A172 (cell line): ENCODE measurements at regions not wholly inside any gene's neighbourhood (a gene's known extent, or its start where the extent isn't known, plus 50 kb on each side); places are given as distances from the start of the nearest gene placed in this dataset.

ENCODE experiments used
- DNase-seq: peaks from one replicate; pipeline ENCODE4 v3.0.0-alpha.2; 2015; ENCODE audit warnings: low spot score

- no peak for DNase-seq
Observed at GRCh38 chr10:6342096-6342685, 139.5 kb downstream of the PFKFB3 start.

- no peak for DNase-seq
Observed at GRCh38 chr10:6343305-6344010, 140.7 kb downstream of the PFKFB3 start.

- no peak for DNase-seq
Observed at GRCh38 chr10:6345404-6345803, 142.7 kb downstream of the PFKFB3 start.

- DNase-seq, result peak; percentile 64
Observed at GRCh38 chr10:6346631-6347030, 143.9 kb downstream of the PFKFB3 start.

GRCh38 chr10:6347391-6347951, 144.7 kb downstream of the PFKFB3 start:
- DNase-seq, result peak; percentile 20

GRCh38 chr10:6348096-6348874, 145.6 kb downstream of the PFKFB3 start:
- peak; percentile 28 for DNase-seq

- no peak for DNase-seq
Observed at GRCh38 chr10:6349846-6350535, 147.3 kb downstream of the PFKFB3 start.

- no peak for DNase-seq
Observed at GRCh38 chr10:6350609-6351008, 147.9 kb downstream of the PFKFB3 start.

- DNase-seq, result no peak
Observed at GRCh38 chr10:6351495-6351894, 148.8 kb downstream of the PFKFB3 start.

GRCh38 chr10:6353526-6353925, 150.8 kb downstream of the PFKFB3 start:
- DNase-seq, result no peak

- DNase-seq, result no peak
Observed at GRCh38 chr10:6354168-6354772, 151.5 kb downstream of the PFKFB3 start.

GRCh38 chr10:6356280-6356793, 153.6 kb downstream of the PFKFB3 start:
- no peak for DNase-seq

- no peak for DNase-seq
Observed at GRCh38 chr10:6361869-6362268, 159.1 kb downstream of the PFKFB3 start.

GRCh38 chr10:6362879-6363278, 160.1 kb downstream of the PFKFB3 start:
- DNase-seq, result no peak

GRCh38 chr10:6363511-6363910, 160.8 kb downstream of the PFKFB3 start:
- DNase-seq, result no peak

GRCh38 chr10:6364283-6364682, 161.6 kb downstream of the PFKFB3 start:
- no peak for DNase-seq

GRCh38 chr10:6364893-6365292, 162.2 kb downstream of the PFKFB3 start:
- no peak for DNase-seq

- DNase-seq, result no peak
Observed at GRCh38 chr10:6365384-6365783, 162.7 kb downstream of the PFKFB3 start.
